ENCODE measurements at regions not wholly inside any gene's neighbourhood (a gene's known extent, or its start where the extent isn't known, plus 50 kb on each side); places are given as distances from the start of the nearest gene placed in this dataset.
"Not testable (repeated sequence)": the region's sequence is repeated elsewhere in the genome, so short reads cannot be mapped to it uniquely, and the experiment has no call there.

DNA sequence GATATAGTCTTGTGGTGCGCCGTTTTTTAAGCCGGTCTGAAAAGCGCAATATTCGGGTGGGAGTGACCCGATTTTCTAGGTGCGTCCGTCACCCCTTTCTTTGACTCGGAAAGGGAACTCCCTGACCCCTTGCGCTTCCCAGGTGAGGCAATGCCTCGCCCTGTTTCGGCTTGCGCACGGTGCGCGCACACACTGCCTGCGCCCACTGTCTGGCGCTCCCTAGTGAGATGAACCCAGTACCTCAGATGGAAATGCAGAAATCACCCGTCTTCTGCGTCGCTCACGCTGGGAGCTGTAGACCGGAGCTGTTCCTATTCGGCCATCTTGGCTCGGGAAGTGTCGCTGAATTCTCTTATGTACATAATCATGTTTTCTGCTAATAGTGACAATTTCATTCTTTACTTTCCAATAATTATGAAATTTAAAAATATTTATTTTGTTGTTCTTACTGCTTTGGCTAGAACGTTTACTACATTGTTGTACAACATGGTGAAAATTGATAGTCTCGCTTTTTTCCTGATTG lies 61.2 kb upstream of the MINDY3 start:
- not testable (repeated sequence) for DNase-seq (ENCODE audit: insufficient read length, low spot score); FAIRE-seq

DNA sequence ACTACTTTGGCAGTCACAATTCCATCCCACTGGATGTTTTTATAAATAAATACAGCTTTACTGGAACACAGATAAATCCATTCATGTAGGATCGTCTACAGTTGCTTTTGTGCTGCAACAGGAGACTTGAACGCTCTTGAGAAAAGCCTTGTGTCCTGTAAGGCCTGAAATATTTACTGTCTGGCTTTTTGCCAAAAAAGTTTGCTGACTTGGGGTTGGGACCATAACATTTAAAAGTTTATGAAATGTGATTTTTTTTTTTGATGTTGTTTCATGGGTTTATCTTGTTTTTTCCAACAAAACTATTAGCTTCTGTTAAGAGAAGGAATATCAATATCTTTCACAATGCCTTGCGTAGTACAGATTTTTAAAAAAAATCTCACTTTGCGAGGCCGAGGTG lies 71.1 kb upstream of the MINDY3 start:
- no peak for FAIRE-seq
- DNase-seq (ENCODE audit: insufficient read length, low spot score): no peak

DNA sequence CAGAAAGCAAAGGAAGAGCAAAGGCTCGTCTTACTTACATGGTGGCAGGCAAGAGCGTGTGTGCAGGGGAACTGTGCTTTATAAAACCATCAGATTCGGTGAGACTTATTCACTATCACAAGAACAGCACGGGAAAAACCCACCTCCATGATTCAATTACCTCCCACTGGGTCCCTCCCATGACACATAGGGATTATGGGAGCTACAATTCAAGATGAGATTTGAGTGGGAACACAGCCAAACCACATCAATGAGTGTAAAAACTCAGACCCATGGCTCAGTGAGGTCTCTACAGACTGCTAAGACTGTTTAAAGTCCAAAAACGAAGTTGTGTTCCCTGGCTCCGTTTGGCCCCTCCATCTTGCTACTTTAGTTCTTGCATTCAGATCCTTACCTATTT lies 79.2 kb upstream of the MINDY3 start:
- DNase-seq (ENCODE audit: insufficient read length, low spot score); FAIRE-seq: not testable (repeated sequence)

DNA sequence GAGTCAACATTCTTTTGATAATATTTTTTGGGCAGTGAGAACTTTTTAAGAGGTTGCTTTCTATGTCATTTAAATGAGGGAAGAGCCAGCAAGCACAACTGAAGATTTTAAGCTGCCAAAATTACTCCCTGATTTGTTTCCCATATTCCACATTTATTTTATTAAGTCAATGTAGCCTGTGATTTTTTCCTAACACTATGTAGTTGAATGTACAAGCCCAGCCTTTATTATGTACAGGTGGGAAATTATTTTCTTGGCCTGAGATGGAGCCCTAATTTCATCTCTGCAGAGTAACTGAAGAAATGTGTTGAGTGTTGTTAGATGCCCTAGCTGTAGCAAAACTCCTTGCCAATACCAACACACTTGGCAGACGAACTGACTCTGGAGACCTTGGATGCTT lies 83.1 kb upstream of the MINDY3 start:
- no peak for DNase-seq (ENCODE audit: insufficient read length, low spot score)
- no peak for FAIRE-seq

DNA sequence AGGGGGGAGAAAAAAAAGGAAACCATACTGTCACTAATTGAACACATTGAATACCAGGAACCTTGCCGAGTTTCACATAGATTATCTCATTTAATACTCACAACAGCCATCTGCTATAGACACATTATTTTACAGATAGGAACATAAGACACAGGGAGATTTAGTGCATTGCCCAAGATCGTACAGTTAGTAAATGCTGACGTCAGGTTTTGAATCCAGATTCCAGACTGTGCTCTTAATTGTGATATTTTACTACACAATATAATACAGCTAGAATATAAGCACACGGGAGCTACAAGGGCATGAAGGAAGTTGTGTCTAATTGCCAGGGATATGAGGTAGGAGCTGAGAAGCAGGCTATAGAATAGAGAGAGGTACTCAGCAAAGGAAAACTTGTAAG lies 93.9 kb upstream of the MINDY3 start:
- no peak for FAIRE-seq

DNA sequence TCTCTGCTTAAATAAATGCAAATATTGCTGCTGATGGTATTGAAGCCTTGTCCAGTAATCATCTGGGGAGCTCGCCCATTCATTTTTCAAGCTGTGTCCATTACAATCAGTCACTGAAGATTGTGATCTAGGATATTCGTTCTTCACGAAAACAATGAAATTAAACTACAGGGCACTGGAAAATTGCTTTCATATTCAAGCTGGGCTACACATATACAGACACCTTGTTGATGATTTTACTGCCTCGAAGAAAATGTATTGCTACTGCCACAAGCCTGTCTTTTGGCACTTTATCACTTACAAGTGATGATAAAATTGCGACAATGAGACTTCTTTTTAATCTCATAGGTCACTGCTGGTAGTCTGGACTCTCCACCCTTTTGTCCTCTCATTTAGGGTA lies 100.0 kb upstream of the MINDY3 start:
- DNase-seq (ENCODE audit: insufficient read length, low spot score): no peak
- no peak for FAIRE-seq

More for the DNA sequence above, 93.9 kb upstream of the MINDY3 start:
- no peak for DNase-seq (ENCODE audit: insufficient read length, low spot score)

DNA sequence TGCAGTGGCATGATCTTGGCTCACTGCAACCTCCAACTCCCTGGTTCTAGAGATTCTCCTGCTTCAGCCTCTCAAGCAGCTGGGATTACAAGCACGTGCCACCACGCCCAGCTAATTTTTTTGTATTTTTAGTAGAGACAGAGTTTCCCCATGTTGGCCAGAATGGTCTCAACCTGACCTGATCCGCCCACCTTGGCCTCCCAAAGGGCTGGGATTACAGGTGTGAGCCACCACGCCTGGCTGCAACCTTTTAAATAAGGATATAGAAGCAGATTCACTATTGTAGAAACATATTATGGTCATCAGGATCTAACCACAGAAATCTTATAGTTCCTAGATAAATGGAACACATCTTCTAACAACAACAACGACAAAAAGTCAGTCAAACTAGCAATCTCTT lies 112.4 kb upstream of the MINDY3 start:
- FAIRE-seq; DNase-seq (ENCODE audit: insufficient read length, low spot score): not testable (repeated sequence)

DNA sequence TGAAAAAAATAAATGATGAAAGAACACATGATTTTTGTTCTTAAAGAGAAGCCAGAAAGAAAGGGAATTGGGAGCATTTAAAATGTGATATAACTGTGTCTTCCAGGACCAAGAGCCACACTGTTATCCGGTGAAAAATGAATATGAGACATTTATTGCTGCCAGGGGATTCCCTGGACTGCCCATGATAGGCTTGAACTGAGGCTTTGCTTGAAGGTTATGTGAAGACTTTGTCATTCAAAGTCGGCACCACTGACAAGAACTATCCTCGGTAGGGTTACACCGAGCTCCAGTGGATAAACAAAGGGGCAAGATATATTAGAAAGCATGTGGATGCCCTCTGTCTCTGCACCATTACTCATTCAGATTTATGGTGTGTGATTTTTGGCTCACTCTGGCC lies 125.4 kb upstream of the MINDY3 start:
- DNase-seq (ENCODE audit: insufficient read length, low spot score): no peak
- no peak for FAIRE-seq

DNA sequence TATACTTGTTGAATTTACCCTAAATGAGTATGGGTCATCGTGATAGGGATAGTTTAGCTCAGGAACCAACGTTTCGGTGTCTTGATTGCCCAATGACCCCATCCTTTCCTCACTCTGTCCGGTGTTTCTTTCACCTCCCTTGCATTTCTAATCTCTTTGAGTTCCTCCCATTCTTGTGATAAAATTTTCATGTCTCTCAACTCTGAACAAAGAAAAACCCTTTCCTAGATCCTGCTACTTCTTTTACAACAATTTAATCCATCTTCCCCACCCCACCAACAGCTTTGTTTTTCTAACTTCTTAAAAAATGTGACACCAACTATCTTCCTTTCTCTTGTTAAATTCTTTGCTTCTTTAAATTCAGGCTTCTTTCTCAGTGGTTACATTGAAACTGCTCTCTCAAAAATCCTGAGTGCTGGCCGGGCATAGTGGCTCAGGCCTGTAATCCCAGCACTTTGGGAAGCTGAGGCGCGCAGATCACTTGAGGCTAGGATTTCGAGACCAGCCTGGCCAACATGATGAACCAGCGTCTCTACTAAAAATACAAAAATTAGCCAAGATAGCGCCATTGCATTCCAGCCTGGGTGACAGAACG lies 130.3 kb upstream of the MINDY3 start:
- DNase-seq (ENCODE audit: insufficient read length, low spot score) (no peak), FAIRE-seq (no peak)

DNA sequence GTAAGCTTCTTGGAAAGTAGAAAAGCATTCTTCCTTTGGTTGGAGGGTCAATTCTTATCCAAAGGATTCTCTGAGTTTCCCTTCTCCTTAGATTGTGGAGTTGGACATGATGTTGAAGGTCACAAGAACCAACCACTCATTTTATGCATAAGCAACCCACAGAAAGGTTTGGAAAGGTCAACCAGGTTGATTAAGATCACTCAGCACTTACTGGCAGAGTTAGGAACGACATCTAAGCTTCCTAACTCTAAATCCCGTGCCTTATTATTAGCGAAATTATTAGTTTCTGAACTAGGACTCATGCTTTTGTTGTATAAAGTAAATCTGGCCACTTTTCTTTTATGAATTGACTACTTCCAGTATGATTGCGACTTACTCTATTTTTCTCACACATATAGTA lies 137.0 kb upstream of the MINDY3 start:
- FAIRE-seq (no peak), DNase-seq (ENCODE audit: insufficient read length, low spot score) (no peak)

DNA sequence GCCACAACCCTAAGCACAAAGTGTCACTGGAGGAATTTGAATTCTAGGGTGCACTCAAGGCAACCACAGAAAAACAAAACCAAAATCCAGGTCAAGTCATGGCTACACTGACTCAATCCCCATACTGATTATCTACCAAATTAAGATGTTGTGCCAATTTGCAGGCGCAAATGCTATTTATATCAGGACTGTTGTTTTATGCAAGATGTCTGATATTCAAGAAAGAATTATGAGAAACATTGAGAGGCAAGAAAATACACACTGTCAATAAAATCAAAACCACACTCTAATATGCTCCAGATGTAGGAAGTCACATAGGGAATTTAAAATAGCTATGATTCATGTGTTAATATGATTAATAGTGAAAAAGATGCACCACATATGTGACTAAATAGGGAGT lies 141.3 kb upstream of the MINDY3 start:
- FAIRE-seq (no peak), DNase-seq (ENCODE audit: insufficient read length, low spot score) (no peak)

DNA sequence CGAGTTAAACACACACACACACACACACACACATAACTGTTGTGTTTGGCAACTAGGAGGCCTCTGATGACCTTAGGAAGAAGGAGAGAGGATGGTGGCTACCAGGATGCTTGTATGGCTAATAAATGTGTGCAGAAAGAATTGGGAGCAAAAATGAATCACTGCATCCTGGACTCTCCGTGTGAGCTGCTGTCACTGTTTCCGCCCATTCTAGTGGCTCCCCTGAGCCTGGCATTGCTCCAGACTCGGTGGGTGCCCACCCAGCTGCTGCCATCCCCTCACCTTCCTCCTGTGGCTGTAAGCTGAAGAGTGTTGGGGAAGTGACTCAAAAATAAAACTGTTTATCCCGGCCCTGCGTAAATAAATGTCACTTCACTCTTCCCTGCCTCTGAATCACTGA lies 149.5 kb upstream of the MINDY3 start:
- DNase-seq (ENCODE audit: insufficient read length, low spot score): no peak
- FAIRE-seq: no peak

DNA sequence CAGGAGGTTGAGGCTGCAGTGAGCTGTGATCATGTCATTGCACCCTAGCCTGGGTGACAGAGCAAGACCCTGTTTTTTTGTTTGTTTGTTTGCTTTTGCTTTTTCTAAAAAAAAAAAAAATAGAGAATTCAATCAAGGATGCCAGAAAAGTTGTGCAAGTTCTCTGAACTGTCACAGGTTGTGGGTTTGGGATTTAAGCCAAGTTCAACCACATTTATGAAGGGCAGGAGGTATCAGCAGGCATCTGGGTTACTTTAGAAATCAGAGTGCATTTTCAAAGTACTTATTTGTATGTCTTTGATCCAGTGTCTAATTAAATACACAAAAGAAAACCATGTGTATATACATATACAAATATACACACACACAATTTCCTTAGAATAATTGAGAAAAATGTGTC lies 151.2 kb upstream of the MINDY3 start:
- no peak for FAIRE-seq
- no peak for DNase-seq (ENCODE audit: insufficient read length, low spot score)

DNA sequence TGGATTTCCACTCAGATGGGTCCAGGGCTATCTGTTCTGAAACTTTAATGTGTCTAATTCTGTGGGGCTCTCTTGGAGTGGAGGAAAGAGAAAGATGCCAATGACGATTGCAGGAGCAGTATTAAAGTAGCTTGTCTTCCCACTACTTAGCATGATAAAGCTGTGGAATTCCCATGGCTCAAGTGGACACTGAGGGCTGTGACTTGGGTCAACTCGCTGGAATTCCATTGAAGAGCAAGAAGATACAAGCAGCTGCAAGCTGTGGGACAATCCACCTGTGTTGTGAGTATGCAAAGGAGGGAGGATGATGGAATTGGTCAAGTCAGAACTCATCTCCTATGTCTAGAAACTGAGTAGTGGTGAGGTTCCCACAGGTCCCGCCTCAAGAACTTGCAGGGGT lies 154.2 kb upstream of the MINDY3 start:
- no peak for DNase-seq (ENCODE audit: insufficient read length, low spot score)
- FAIRE-seq: no peak

DNA sequence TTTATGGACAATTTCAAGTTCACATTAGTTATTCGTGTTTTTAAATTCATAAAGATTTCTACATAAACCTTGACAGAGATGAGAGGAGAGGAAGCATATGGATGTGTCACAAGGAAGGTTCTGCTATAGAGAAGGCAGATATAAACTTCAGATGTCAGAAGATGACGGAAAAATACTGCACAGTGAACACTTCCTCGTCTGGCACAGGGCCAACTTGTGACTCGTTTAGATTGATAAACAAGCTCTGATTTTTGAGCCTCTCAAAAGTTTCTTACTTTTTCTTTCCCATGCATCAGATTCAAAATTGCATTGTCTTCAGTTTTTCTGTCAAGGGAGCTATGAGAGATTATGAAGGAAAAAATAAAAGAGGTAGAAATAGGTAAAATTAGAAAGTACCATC lies 156.4 kb upstream of the MINDY3 start:
- FAIRE-seq: no peak
- no peak for DNase-seq (ENCODE audit: insufficient read length, low spot score)

DNA sequence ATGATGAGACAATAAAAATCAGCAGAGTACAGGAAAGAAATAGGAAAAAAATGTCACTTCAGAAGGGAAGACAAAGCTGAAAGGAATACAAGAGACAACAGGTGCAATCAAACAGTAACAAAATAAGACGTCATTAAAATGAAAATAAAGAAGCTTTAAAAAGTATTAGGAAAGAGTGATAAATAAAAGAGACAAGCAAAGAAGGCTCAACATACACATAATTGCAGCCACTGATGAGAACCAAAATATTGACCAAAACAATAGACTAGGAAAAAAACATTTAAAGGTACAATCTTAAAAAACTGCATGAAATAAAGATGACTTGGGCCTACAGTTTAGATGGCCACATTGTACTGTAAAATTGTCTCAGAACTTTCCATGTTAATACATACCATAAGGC lies 160.5 kb upstream of the MINDY3 start:
- DNase-seq (ENCODE audit: insufficient read length, low spot score): no peak
- no peak for FAIRE-seq

DNA sequence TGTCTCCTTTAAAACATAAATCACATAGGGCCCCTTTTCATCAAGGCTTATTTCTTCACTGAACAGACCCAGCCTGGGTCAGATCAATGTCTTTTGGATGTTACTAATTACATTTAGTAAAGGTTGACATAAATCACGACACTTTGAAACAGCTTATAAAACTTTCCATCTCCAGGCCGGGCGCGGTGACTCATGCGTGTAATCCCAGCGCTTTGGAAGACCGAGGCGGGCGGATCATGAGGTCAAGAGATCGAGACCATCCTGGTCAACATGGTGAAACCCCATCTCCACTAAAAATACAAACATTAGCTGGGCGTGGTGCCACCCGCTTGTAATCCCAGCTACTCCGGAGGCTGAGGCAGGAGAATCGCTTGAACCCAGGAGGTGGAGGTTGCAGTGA lies 166.5 kb upstream of the MINDY3 start:
- not testable (repeated sequence) for FAIRE-seq

DNA sequence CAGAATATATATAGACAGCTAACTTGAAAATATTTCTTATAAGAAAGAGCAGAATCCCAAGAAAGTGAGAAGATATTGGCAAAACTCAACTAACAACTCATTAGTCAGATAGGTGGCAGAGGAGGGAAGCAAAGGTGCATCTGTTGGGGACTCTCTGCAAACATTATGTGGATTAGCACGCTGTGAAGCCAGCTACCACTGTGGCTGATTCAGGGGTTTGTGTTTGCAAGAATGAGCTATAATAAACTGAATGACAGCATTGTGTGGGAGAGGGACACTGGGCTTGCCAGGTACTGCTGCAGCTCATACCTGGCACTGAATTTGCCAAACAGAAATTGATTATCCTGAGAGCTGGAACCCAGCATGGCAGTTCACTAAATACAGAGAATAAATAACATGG lies 170.3 kb upstream of the MINDY3 start:
- no peak for FAIRE-seq
- no peak for DNase-seq (ENCODE audit: insufficient read length, low spot score)

More for the DNA sequence above, 166.5 kb upstream of the MINDY3 start:
- not testable (repeated sequence) for DNase-seq (ENCODE audit: insufficient read length, low spot score)

DNA sequence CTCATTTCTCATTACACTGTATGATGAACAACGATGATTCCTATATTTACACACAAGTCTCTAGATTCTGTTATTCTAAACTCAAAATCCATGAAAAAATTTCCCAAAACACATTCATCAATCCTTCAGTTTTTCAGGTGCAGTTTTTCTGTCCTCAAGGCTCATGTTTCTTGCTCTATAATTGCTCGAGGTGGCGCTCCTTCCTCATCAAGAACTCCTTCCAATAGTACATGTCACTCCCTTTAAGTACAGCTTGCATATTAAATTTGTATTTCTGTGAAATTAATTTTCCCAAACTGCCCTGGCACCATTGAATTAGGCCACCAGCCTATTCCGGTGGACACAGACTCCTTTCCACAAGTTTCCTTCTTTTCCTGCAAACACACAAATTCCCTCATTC lies 188.7 kb upstream of the MINDY3 start:
- no peak for DNase-seq (ENCODE audit: insufficient read length, low spot score)
- FAIRE-seq: no peak

DNA sequence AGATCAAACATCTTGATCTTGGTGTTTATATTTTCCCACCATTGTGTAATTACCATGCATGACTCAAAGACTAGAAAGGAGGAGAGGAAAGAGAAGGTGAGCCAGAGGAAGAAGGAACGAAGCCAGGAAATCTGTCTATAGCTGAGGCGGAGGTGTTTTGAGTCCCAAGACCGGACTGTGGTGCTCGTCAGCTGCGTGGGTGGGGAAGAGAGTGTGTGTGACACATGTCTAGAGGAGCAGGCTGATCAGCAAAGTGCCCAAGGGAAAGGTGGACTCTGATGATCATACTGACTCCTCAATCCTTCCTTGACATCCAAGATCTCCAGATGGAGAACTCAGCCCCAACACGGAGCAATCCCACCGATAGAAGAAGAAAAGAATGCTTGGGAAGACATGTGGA lies 189.5 kb upstream of the MINDY3 start:
- DNase-seq (ENCODE audit: insufficient read length, low spot score) (no peak), FAIRE-seq (no peak)

DNA sequence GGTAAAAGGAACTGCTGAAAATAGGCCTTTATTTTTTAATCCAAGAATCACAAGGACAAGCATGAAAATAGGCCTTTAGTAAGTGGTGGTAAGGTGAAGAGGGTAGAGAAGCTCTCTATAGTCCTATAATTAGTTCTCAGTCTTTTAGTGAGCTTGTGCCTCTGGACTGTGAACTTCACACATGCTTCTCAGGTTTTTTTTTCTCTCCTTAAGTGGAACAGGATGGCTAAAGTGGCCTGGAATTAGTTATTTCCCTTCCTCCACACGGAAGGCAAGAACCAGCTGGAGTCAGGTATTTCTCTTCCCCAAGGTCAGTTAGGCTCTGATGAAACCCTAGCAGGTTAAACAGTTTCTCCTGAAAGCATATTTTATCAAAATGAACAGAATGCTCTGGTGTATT lies 203.0 kb upstream of the MINDY3 start:
- no peak for FAIRE-seq

DNA sequence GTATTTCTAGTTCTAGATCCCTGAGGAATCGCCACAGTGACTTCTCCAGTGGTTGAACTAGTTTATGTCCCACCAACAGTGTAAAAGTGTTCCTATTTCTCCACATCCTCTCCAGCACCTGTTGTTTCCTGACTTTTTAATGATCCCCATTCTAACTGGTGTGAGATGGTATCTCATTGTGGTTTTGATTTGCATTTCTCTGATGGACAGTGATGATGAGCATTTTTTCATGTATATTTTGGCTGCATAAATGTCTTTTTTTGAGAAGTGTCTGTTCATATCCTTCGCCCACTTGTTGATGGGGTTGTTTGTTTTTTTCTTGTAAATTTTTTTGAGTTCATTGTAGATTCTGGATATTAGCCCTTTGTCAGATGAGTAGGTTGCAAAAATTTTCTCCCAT lies 223.2 kb upstream of the MINDY3 start:
- DNase-seq (ENCODE audit: insufficient read length, low spot score); FAIRE-seq: not testable (repeated sequence)

More for the DNA sequence above, 203.0 kb upstream of the MINDY3 start:
- DNase-seq (ENCODE audit: insufficient read length, low spot score): no peak

DNA sequence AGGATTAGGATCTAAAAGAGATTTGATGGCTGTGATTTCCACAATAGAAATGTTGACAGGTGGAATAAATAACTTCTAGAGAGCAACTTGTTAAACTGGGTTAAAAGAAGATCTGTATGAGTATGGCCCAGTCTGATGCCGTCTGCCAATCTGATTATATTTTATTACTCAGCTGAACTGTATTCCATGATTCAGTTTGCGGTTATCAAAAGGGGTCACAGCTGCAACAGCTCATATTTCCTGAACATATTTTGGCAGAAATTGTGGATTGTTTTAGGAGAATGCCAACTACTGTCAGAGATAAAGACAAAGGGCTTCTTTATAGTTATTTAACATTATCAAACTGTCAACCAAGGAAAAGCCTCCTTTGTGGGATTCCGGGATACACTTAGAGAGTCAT lies 244.8 kb upstream of the MINDY3 start:
- DNase-seq (ENCODE audit: insufficient read length, low spot score) (no peak), FAIRE-seq (no peak)

Measured in GM19239 (cell line).